Left cardiac atrium (tissue), 4 donors: ENCODE measurements at regions not wholly inside any gene's neighbourhood (a gene's known extent, or its start where the extent isn't known, plus 50 kb on each side); places are given as distances from the start of the nearest gene placed in this dataset.
A peak's percentile ranks its signal among the peaks of the same experiment; 100 is the strongest.
"Not testable (repeated sequence)": the region's sequence is repeated elsewhere in the genome, so short reads cannot be mapped to it uniquely, and the experiment has no call there.

Experiments used
- ATAC-seq, 2 donors: fragments of 200-7000 bp; cut with Tn5 transposase; one replicate each; pipeline ENCODE4 v1.9.1; 2020; ENCODE audit warnings: mild to moderate bottlenecking in 2 of 2, moderate library complexity in 2 of 2
- DNase-seq: peaks from one replicate; pipeline ENCODE4 v3.0.0-alpha.2; 2020
- intact Hi-C, 2 donors: fragments of 100-400 bp; cut with DNase I; formaldehyde crosslinking; loops; one replicate each; pipeline versions ENCODE4 v1.14.1 to v1.15.1; 2022 to 2023
- donor health status: DM: no; HTN: yes; CAD: no.
- donor health status: DM: no; HTN: yes; CAD: no; lungs with severe emphysema.
- donor health status: DM: yes; HTN: yes; CAD: no.
- donor health status: Dilated cardiomyopathy.

- ATAC-seq (no peak), DNase-seq (no peak)
- intact Hi-C loops, result no loop called here
Observed at GRCh38 chr11:45382133-45382878, 96.2 kb upstream of the SYT13 start.

- intact Hi-C loops, result loop anchor here in 1 of 2 donors (10.0 kb wide), 2 partner anchors 275 to 395 kb away; no protein-coding TSS in a partner anchor
- ATAC-seq, result no peak
- no peak for DNase-seq
Observed at GRCh38 chr11:45379162-45379863, 93.2 kb upstream of the SYT13 start.

DNA sequence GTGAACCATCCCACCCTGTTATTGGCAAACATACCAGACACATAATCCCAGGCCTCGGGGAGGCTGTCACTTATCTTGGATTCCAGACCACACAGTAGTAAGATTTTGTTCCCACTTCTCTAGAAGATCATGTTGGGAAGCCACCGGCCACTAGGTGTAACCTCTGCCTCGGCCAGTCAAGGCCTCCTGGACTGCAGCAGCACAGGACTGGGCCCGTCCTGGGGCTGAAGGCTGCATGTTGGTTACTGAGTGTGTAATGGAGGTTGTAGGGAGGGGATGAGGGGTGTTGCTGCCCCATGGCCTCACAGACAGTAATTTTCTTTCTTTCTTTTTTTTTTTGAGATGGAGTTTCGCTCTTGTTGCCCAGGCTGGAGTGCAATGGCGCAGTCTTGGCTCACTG lies 92.4 kb upstream of the SYT13 start:
- ATAC-seq, result no peak
- no peak for DNase-seq
- intact Hi-C loops, result loop anchor here in 1 of 2 donors (10.0 kb wide), 2 partner anchors 276 to 396 kb away; no protein-coding TSS in a partner anchor

GRCh38 chr11:45374653-45375059 lies 88.5 kb upstream of the SYT13 start:
- no peak for DNase-seq
- intact Hi-C loops, result loop anchor here (5.0 to 10.0 kb wide), 3 partner anchors 280 to 400 kb away; no protein-coding TSS in a partner anchor
- ATAC-seq, result no peak

DNA sequence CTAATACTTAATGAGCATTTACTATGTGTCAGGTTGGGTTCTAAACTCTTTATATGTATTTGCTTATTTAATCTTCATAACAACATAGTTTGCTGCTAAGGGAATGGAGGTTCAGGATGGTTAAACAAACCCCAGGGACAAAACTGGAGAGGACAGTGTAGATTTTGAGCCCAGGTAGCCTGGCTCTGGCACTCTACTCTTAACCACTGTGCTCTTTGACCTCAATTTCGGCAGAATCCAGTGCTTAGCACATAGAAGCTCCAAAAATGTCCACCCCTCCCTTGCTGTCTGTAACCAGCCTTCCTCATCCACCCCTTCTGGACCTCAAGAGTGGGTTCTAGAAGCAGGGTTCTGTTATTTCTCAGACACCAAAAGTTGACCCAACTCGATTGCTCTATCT lies 88.0 kb upstream of the SYT13 start:
- intact Hi-C loops, result loop anchor here (5.0 to 10.0 kb wide), 3 partner anchors 281 to 401 kb away; no protein-coding TSS in a partner anchor
- DNase-seq, result no peak
- ATAC-seq, result no peak

DNA sequence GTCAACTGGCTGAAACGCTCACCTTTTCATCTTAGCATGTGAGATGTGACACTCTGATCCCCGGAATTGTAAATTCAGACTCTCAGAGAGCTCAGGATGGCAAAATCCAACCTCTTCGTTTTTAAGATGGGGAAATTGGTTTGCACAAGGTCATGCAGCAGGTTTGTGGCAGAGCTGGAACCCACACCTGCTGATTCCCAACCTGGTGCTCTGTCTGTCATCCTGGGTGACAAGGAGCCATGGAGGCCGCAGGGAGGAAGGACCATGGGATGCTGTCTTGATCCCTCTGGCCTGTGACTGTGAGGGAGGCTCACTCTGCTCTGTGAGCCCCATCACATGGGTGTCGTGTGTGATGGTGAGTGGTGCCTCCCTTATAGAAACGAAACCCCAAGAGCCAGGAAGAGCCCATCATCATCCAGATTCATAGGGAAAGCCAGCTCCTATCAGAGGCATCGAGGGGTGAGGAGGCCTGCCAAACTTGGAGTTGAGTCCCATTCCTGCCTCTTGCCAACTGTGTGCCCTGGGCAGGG lies 87.4 kb upstream of the SYT13 start:
- DNase-seq, result no peak
- intact Hi-C loops, result loop anchor here (5.0 to 10.0 kb wide), 3 partner anchors 281 to 401 kb away; no protein-coding TSS in a partner anchor

GRCh38 chr11:45372414-45372813 lies 86.3 kb upstream of the SYT13 start:
- ATAC-seq, result not testable (repeated sequence)

More for the DNA sequence above, 87.4 kb upstream of the SYT13 start:
- no peak for ATAC-seq

GRCh38 chr11:45371251-45372115 lies 85.3 kb upstream of the SYT13 start:
- peak; percentile 70 for DNase-seq
- intact Hi-C loops, result loop anchor here (1.0 to 10.0 kb wide), 4 partner anchors 283 to 403 kb away; no protein-coding TSS in a partner anchor
- peak; percentile 54 to 69 for ATAC-seq

More at GRCh38 chr11:45372414-45372813, 86.3 kb upstream of the SYT13 start:
- DNase-seq, result not testable (repeated sequence)
- intact Hi-C loops, result loop anchor here (5.0 to 10.0 kb wide), 3 partner anchors 282 to 402 kb away; no protein-coding TSS in a partner anchor

- ATAC-seq, result no peak
Observed at GRCh38 chr11:45369313-45369712, 83.2 kb upstream of the SYT13 start.

GRCh38 chr11:45368697-45369096 lies 82.6 kb upstream of the SYT13 start:
- no peak for ATAC-seq
- intact Hi-C loops, result no loop called here
- no peak for DNase-seq

More at GRCh38 chr11:45369313-45369712, 83.2 kb upstream of the SYT13 start:
- intact Hi-C loops, result no loop called here
- DNase-seq, result no peak

DNA sequence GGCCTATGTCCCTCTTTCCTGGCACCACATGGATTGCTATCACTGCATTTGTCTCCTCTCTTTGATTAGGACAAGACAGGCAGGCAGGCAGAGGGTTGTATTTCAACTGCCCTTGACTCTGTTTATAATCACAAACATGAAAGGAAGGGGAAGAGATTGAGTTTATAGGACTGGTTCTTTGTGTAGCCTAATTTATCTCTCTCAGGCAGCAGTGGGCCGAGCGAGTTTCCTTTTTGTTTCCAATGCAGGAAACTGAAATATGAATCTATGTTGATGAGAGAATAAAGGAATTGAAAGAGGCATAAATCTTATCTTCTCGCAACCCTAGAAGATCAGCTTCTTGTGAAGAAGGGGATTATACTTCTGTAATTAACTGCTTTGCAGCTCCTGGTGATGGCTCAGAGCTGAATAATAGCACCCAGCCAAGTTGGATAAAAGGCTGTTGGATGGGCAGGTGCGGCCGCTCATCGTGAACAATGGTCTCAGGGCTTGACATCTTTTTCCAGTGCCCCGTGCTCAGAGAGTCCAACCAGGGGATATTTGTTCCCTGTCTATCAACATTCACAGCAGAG lies 80.6 kb upstream of the SYT13 start:
- intact Hi-C loops, result no loop called here
- no peak for DNase-seq
- ATAC-seq, result no peak

DNA sequence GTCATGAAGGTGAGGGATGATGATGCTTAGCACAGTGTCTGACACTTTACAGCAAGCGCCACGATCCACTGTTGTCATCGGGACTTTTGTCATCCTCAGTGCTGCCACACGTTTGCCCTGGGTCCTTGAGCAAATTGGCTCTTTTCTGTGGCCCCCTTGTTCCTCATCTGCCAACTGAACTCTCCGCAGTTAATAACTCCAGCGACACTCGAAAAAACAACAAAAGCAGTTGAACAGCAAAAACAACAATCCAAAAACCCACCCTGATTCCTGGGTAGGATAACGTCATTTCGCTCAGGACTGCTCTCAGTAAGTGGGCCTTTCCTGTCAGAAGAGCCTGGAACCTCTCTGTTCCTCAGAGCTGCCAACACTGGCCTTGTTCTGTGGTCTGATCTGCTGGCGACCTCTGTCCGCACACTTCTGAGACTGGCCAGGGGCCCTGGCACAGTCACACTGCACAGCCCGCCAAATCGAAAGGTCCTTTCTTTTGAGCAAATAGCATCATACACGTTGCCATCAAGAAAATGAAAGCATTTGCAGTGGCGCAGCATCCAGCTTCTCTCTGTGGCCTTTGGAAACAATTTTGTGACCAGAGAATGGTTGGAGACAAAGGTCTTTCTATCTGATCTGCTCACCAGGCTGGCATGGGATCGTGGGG lies 79.9 kb upstream of the SYT13 start:
- intact Hi-C loops, result no loop called here
- ATAC-seq (peak; percentile 60 to 73), DNase-seq (no peak)

GRCh38 chr11:45362636-45363035 lies 76.5 kb upstream of the SYT13 start:
- DNase-seq (no peak), ATAC-seq (no peak)
- intact Hi-C loops, result no loop called here

- no peak for ATAC-seq
- DNase-seq, result no peak
- intact Hi-C loops, result no loop called here
Observed at GRCh38 chr11:45361551-45361950, 75.4 kb upstream of the SYT13 start.

- DNase-seq (no peak), ATAC-seq (peak; percentile 23 to 33)
- intact Hi-C loops, result no loop called here
Observed at GRCh38 chr11:45355706-45356041, 69.5 kb upstream of the SYT13 start.

DNA sequence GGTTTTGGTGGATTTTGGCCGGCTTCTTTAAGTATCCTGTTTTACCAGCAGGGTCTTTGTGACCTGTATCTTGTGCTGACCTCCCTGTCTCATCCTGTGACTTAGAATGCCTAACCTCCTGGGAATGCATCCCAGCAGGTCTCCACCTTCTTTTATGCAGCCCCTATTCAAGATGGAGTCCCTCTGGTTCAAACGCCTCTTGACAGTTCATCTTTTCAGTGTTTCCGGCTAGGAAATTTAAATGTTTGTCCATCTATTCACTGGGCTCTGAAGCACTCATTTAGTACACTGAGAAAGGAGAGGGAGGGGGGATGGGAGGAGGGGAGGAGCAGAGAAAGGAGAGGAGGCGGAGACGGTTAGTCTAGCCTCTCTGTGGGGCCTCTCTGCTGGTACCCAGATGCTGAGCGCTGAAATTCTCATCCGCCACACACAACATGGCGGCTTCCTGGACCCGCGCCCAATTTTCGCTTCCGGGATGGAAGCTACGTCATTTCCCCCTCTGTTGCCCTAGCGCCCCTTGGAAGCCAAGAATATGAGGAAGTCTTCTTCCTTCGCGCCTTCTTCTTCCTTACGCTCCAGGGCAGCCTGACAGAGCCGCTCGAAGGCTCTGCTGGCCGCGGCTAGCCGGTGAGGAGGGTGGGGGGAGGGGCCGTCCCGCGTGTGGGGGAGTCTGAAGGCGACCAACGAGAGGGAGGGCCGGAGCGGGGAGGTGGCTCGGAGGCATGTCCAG lies 69.0 kb upstream of the SYT13 start:
- intact Hi-C loops, result no loop called here
- ATAC-seq (peak; percentile 95 to 96), DNase-seq (peak; percentile 92)

DNA sequence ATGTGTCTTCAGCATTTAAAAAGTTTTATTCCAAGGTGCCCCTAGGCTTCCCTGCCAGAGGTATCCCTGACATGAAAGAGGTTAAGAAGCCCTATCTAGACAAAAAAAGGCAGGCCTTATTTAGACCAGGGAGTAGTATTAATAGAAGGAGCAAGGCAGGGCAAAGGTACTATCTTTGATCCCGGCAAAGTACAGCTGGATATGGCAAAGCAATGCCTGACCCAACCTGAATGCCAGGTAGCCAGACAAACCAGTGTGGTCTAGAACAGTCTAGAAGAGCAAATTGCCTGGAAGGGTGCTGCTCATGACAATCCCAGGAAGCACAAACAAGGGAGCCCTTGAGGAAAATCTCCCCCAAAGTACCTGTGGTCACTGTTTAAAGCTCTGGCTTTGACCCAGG lies 62.6 kb upstream of the SYT13 start:
- intact Hi-C loops, result no loop called here
- ATAC-seq (no peak), DNase-seq (no peak)
